Gastrocnemius medialis (tissue), 4 donors: ENCODE measurements at regions not wholly inside any gene's neighbourhood (a gene's known extent, or its start where the extent isn't known, plus 50 kb on each side); places are given as distances from the start of the nearest gene placed in this dataset.

Experiments used
- ATAC-seq, 2 donors: fragments of 150-250 bp; one replicate each; pipeline ENCODE4 v1.9.1; 2016
- DNase-seq, 2 donors: peaks; one replicate each; pipeline ENCODE4 v3.0.0-alpha.2; 2019
- H3K27ac ChIP-seq, 4 donors: fragments of 200-600 bp; sonication (generic); 1 replicate in 1 of 4; 2 replicates in 3 of 4; pipeline ENCODE4 v1.5.1; 2016 to 2018; ENCODE audit warnings: mild to moderate bottlenecking in 2 of 4, moderate library complexity in 1 of 4
- H3K27me3 ChIP-seq, 3 donors: fragments of 200-600 bp; sonication (generic) in 2 of 3; 1 replicate in 1 of 3; 2 replicates in 2 of 3; pipeline versions ENCODE4 v1.5.1 to v1.6.0; 2016 to 2019; ENCODE audit warnings: mild to moderate bottlenecking in 1 of 3, moderate library complexity in 1 of 3
- H3K36me3 ChIP-seq, 2 donors: fragments of 200-600 bp; sonication (generic) in 1 of 2; one replicate each; pipeline ENCODE4 v1.5.1; 2017 to 2018
- H3K4me1 ChIP-seq, 2 donors: fragments of 200-600 bp; sonication (generic) in 1 of 2; one replicate each; pipeline ENCODE4 v1.5.1; 2016 to 2017; ENCODE audit warnings: mild to moderate bottlenecking in 2 of 2
- H3K4me3 ChIP-seq, 4 donors: fragments of 200-600 bp; sonication (generic) in 3 of 4; 1 replicate in 1 of 4; 2 replicates in 3 of 4; pipeline ENCODE4 v1.5.1; 2016 to 2019; ENCODE audit warnings: mild to moderate bottlenecking in 2 of 4
- H3K9me3 ChIP-seq, 3 donors: fragments of 200-600 bp; sonication (generic) in 2 of 3; 1 replicate in 1 of 3; 2 replicates in 2 of 3; pipeline ENCODE4 v1.5.1; 2016 to 2019
- CTCF ChIP-seq, 5 experiments: fragments of 450-650 bp in 3 of 5; fragments of 200-600 bp in 2 of 5; sonication (generic) in 2 of 5; IDR thresholded peaks in 4 of 5; conservative IDR thresholded peaks in 1 of 5; 1 replicate in 4 of 5; 2 replicates in 1 of 5; pipeline ENCODE4 v1.5.1; 2016 to 2019; ENCODE audit warnings: antibody characterized with exemption in 5 of 5, mild to moderate bottlenecking in 3 of 5, moderate library complexity in 3 of 5
- POLR2A ChIP-seq, 2 donors: fragments of 450-650 bp; IDR thresholded peaks; one replicate each; pipeline ENCODE4 v1.6.1; 2017; ENCODE audit warnings: antibody characterized with exemption in 2 of 2, mild to moderate bottlenecking in 2 of 2, moderate library complexity in 2 of 2
- in situ Hi-C, 4 donors: fragments of 200-750 bp; cut with MboI; loops; one replicate each; pipeline versions ENCODE4 v1.15.0 to v1.8.0; 2017; ENCODE audit warnings: low sequenced_read_pairs in 4 of 4
- intact Hi-C: fragments of 100-400 bp; cut with DNase I; formaldehyde crosslinking; loops from one replicate; pipeline ENCODE4 v1.15.1; 2023; ENCODE audit warnings: low total_unique reads

- intact Hi-C loops (no loop called here), in situ Hi-C loops (no loop called here)
- no peak overlapping the region for H3K4me3 ChIP-seq
- no peaks in the 10 kb centered on the region for H3K27me3 ChIP-seq
- no peaks in the 10 kb centered on the region for H3K36me3 ChIP-seq
- no peaks in the 10 kb centered on the region for H3K9me3 ChIP-seq
- H3K27ac ChIP-seq, result no peak overlapping the region
- ATAC-seq, result no peak
- no peaks in the 10 kb centered on the region for H3K4me1 ChIP-seq
- TF ChIP-seq CTCF (IDR thresholded peaks at IDR 0.05 in 4 of 5, conservative IDR thresholded peaks at IDR 0.05 in 1 of 5) (no peak), POLR2A (IDR thresholded peaks at IDR 0.05) (no peak)
- no peak for DNase-seq
These were observed 235.0 kb upstream of the DCN start for GRCh38 chr12:91417650-91418049.

GRCh38 chr12:91414636-91415035 lies 232.0 kb upstream of the DCN start:
- Histone ChIP-seq H3K36me3 (no peaks in the 10 kb centered on the region), H3K9me3 (no peaks in the 10 kb centered on the region), H3K4me1 (no peaks in the 10 kb centered on the region), H3K27ac (no peak overlapping the region), H3K4me3 (no peak overlapping the region), H3K27me3 (no peaks in the 10 kb centered on the region)
- TF ChIP-seq POLR2A (IDR thresholded peaks at IDR 0.05), result no peak
- TF ChIP-seq CTCF (IDR thresholded peaks at IDR 0.05 in 4 of 5, conservative IDR thresholded peaks at IDR 0.05 in 1 of 5), result no peak
- in situ Hi-C loops (no loop called here), intact Hi-C loops (no loop called here)
- no peak for ATAC-seq
- no peak for DNase-seq

GRCh38 chr12:91413581-91414546 lies 231.2 kb upstream of the DCN start:
- H3K9me3 ChIP-seq, result no peaks in the 10 kb centered on the region
- DNase-seq (no peak), ATAC-seq (no peak)
- H3K4me3 ChIP-seq, result no peak overlapping the region
- TF ChIP-seq POLR2A (IDR thresholded peaks at IDR 0.05) (no peak), CTCF (IDR thresholded peaks at IDR 0.05 in 4 of 5, conservative IDR thresholded peaks at IDR 0.05 in 1 of 5) (no peak)
- intact Hi-C loops, result no loop called here
- H3K27me3 ChIP-seq, result no peaks in the 10 kb centered on the region
- in situ Hi-C loops, result no loop called here
- no peak overlapping the region for H3K27ac ChIP-seq
- no peaks in the 10 kb centered on the region for H3K4me1 ChIP-seq
- no peaks in the 10 kb centered on the region for H3K36me3 ChIP-seq

GRCh38 chr12:91406920-91407341 lies 224.3 kb upstream of the DCN start:
- Histone ChIP-seq H3K27ac (no peak overlapping the region), H3K4me3 (no peak overlapping the region), H3K27me3 (no peaks in the 10 kb centered on the region), H3K36me3 (no peaks in the 10 kb centered on the region), H3K9me3 (no peaks in the 10 kb centered on the region), H3K4me1 (no peaks in the 10 kb centered on the region)
- intact Hi-C loops, result no loop called here
- ATAC-seq (no peak), DNase-seq (no peak)
- TF ChIP-seq CTCF (IDR thresholded peaks at IDR 0.05 in 4 of 5, conservative IDR thresholded peaks at IDR 0.05 in 1 of 5), result no peak
- in situ Hi-C loops, result no loop called here
